ENCODE measurements at regions not wholly inside any gene's neighbourhood (a gene's known extent, or its start where the extent isn't known, plus 50 kb on each side); places are given as distances from the start of the nearest gene placed in this dataset.
"Not testable (repeated sequence)": the region's sequence is repeated elsewhere in the genome, so short reads cannot be mapped to it uniquely, and the experiment has no call there.

DNA sequence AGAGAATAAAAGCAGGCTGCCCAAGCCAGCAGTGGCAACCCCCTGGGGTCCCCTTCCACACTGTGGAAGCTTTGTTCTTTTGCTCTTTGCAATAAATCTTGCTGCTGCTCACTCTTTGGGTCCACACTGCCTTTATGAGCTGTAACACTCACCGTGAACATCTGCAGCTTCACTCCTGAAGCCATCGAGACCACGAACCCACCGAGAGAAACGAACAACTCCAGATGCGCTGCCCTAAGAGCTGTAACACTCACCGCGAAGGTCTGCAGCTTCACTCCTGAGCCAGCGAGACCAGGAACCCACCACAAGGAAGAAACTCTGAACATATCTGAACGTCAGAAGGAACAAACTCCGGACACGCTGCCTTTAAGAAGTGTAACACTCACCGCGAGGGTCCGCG, 1252.9 kb downstream of the STIM2 start:
- not testable (repeated sequence) for DNase-seq

GRCh38 chr4:28116526-28117083, 1256.0 kb downstream of the STIM2 start:
- not testable (repeated sequence) for DNase-seq

- DNase-seq: no peak
These were observed 1256.5 kb downstream of the STIM2 start for GRCh38 chr4:28117084-28117682.

DNA sequence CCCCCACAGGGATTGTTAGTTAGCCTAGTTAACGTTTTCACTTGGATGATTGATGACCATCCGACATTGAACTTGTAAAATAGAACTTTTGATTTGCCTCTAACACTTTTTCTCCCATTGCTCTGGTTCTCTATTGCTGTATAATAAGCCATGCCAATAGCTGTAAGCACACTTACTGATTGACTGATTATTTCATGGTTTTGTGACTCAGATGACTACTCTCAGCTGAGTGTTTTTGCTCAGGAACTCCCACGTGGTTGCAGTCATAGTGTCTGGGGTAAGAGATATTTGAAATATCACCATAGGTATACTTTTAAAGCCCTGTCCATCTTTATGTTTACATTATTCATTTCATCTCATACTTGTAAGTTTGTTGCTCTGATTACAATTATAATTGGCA, 1285.5 kb downstream of the STIM2 start:
- DNase-seq: no peak

- no peak for DNase-seq
These were observed 1287.6 kb downstream of the STIM2 start for GRCh38 chr4:28148221-28148620.

- no peak for DNase-seq
These were observed 1289.1 kb downstream of the STIM2 start for GRCh38 chr4:28149762-28150161.

DNA sequence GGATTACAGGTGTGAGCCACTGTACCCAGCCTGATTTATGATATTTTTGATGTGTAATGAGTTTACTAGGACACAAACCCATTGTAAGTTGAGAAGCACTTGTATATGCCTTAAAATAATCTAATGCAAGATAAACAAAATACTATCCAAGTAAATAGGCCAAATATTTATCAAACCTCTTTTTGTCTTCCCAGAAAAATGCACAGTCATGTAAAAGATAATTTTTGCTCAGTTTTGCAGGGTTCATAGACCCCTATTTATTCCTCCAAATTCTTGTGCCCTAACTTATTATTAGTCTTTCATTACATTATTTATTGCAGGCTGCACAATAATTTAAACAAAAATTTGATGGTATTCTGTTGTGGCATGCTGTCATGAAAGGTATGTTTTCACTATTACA, 1290.7 kb downstream of the STIM2 start:
- DNase-seq: no peak

DNA sequence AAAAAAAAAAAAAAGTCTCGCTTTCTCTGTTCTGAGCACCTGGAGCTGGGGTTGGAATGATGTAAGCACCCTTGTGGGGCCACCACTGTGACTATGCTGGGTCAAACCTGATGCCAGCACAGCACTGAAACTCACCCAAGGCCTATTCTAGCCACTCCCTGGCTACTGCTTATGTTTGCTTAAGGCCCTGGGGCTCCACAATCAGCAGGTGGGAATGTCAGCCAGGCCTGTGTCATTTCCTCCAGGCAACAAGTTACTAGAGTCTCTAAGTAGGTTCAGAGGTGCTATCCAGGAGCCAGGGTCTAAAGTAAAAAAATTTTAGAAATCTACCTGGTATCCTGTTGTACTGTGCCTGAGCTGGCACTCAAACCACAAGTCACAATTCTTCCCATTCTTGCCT, 1306.8 kb downstream of the STIM2 start:
- no peak for DNase-seq

DNA sequence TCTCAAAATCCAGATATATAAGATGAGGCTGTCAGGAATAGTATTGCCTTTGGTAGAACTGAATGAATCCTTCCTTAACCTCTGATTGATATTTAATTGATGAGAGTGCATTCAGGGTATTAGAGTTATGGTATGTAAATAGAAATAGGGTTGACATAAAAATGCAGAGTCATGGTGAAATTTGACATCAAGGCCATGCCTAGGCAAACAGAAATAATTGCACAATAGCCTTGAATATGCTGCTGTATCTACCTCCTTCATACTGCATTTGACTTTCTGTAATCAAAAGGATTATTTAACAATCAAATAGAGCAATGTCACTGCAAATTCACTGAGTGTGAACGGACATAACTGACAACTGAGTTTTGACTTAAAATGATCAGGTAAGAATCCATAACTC, 1316.3 kb downstream of the STIM2 start:
- no peak for DNase-seq

DNA sequence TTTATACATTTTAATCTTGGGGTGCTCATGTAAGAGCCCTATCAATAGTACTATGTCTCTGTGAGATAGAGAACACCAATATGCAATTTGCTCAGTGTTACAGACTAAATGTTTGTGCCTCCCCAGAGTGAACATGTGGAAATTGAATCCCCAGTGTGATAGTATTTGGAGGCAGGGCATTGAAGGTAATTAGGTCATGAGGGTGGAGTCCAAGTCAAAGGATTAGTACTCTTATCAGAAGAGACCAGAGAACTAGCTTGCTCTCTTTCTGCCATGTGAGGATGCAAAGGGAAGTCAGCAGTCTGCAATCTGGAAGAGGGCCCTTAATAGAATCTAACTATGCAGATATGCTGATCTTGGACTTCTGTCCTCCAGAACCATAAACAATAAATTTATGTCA, 1317.0 kb downstream of the STIM2 start:
- DNase-seq: no peak

DNA sequence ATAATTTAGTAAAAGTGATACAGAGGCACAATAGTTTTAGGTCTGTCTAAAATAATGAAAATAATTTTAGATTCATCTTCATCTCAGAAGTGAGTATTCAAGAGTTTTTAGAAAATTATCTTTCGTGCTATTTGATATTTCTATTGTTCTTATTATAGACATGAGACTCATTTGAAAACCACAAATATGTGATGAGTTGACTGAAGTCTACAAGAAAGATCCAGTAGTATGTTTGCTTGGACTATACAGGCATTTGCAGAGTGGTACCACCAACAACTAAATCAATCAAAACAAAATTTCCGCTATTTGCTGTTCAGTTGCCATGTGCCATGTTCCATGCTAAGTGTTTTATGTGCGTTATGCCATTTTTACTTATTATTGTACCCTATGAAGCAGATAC, 1318.5 kb downstream of the STIM2 start:
- no peak for DNase-seq

- DNase-seq: no peak
These were observed 1348.8 kb downstream of the STIM2 start for GRCh38 chr4:28209371-28209924.

- DNase-seq: no peak
These were observed 1351.2 kb downstream of the STIM2 start for GRCh38 chr4:28211676-28212470.

DNA sequence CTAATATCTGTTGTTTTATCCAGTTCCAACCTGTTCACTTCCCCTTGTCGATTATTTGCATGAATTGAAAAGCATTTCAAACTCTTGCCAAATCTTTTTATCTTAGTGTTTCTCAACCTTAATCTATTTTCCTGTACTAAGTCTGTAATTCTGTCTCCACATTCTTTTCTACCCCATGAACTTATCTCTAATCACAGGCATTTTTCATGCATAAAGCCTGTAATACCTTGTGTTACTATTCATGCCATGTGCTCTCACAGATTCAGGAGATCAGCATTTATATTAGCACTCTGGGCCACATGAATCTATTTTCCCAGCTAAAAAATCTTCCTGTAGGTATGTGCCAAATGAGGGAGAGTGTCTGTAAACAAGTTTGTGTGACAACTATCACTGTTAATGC, 1360.9 kb downstream of the STIM2 start:
- DNase-seq: no peak

DNA sequence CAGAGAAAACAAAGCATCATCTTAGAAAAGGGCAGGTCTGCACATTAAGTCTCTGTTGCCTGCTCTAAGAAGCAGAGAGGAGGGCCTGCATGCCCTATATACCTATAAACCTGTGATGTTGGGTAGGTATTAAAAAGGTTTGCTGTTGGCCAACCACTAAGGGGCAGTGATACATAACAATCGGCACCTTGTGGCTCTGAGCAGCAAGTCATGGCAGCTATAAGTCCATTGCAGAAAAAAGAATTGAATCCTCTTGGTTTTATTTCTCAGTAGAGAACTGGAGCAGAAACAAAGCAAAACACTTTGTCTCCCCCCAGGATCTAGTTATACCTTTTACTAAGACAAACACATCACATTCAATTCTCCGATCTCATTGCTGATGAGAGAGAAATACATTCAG, 1364.4 kb downstream of the STIM2 start:
- peak in 1 of 2 experiments; percentile 5 for DNase-seq

DNA sequence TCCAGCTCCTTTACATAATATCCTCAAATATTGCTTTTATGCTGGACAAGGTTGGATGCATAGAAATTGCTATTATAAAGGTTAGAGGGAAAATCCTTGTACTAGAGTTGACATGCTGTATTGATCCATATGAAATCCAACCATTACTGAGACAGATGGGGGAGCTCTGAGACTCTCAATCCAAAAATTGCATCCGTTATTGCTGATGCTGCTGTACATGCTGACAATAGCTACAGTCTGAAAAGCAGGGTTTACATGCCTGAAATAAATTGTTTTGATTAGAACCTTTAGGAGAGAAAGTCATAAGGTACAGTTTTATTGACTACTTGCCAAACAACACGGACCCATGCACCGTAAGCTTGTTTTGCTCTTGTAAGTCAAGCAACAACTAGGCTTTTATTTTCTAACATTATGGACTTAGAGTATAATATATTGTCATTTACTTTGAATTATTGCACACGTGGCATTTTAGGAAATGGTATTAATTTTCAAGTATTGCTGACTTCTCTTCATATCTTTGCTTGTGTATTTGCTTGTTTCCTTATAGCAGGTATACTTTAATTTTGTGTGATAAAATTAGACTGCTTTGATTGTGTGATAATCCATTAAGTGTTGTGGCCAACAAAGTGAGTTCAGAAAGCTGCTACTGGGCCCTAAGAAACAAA, 1365.2 kb downstream of the STIM2 start:
- DNase-seq: no peak

DNA sequence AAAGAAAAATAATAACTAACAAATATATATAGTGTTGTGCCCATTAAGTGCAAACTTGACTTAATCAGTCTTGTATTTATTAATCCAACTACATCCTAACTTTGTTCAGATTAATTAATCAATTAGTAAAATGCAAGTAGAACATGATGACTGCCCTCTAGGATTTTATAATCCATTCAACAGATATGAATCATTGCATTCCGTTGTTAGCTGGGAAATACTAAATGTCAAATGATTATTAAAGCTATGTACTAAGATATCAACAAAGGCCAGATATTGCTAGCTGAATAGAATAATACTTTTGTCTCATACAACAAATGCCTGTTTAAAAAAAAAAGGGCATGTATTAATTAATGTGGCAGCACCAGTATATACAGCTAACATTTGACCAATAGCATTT, 1366.3 kb downstream of the STIM2 start:
- no peak for DNase-seq

DNA sequence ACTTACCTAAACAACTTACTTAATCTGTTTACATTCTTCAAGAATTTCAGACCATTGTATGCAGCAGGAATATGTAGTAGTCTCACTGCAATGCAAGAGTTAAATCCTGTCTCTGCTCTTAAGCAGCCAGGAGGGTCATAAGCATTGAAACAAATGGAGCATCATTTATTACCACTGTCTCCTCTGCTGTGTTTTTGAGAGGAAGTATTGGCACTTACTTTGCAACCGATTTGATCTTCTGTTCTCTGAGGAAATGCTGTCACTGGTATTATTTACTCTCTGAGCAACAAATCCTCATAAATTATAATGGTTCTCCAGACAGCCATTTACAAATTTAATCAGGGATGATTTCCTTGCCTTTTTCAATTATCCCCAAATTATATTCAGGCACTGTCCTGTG, 1367.1 kb downstream of the STIM2 start:
- DNase-seq: no peak

DNA sequence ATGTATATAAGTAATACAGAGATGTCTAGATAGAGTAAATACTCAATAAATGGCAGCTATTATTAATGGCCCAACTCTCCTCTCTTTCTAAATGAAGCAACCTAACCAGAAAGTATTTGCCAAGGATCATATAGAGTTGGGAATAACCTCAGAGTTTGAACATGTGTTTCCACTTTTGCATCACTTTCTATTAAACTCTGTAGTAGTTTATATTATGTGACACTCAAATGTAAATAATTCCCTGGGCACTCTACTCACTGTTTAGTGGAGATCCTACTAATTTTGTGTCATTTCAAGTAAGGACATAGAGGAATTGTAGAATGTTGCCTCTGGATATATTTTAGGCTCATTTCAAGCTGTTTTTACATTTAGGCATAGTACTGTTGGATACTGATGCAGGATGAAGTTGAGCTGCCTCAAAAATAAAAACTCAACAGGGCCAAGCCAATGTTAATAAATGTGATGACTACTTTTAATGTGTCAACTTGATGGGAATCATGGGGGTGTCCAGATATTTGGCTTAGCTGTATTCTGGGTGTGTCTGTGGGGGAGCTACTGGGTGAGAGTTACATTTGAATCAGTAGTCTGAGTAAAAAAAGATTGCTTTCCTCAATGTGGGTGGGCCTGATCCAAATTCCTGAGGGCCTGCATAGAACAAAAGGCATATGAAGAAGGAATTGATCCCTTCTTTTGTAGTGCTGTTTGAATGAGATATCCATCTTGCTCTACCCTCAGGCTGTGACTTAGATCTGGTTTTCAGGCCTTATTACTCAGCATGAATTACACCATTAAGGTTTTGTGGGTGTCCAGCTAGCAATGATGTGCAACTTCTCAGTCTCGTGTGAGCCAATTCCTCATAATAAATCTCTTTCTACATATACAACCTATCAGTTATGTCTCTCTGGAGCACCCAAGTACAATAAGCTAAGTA, 1368.2 kb downstream of the STIM2 start:
- DNase-seq: no peak

GRCh38 chr4:28232376-28232775, 1371.7 kb downstream of the STIM2 start:
- DNase-seq: no peak

DNA sequence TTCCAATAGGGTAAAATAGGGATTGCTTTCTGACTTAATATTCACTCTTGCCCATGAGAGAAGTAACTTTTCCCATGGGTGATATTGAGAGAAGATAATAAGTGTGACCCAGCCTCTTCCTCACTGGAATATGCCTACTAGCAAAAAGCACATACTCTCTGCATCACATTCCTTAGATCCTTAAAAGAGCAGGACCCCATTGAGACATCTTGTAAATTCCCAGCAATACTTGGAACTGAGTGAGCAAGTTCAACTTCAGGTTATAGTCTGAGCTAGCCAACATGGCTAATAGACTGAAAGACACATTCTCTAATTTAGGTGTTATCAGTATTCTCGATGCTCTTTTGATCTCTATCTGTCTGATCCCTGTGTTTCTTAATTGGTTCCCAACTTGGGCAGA, 1372.3 kb downstream of the STIM2 start:
- no peak for DNase-seq

- no peak for DNase-seq
These were observed 1373.1 kb downstream of the STIM2 start for GRCh38 chr4:28233724-28234123.
